ENCODE measurements at regions not wholly inside any gene's neighbourhood (a gene's known extent, or its start where the extent isn't known, plus 50 kb on each side); places are given as distances from the start of the nearest gene placed in this dataset.

- no peaks in the 10 kb centered on the region for H3K27me3 Mint-ChIP-seq (ENCODE audit: low read depth)
- peaks cover 14% of the 10 kb centered on the region for H3K9me3 Mint-ChIP-seq
- no peak overlapping the region for H3K27ac Mint-ChIP-seq
- no peak overlapping the region for H3K4me3 Mint-ChIP-seq
- no peaks in the 10 kb centered on the region for H3K4me1 Mint-ChIP-seq (ENCODE audit: low read depth)
- H3K36me3 Mint-ChIP-seq (ENCODE audit: low read depth) = no peaks in the 10 kb centered on the region
These were observed 1138.7 kb upstream of the PCDH7 start for GRCh38 chr4:29581457-29581856.

GRCh38 chr4:29588617-29589016, 1131.6 kb upstream of the PCDH7 start:
- Mint-ChIP-seq H3K4me3 (no peak overlapping the region), H3K9me3 (peaks cover 16% of the 10 kb centered on the region), H3K4me1 (ENCODE audit: low read depth) (no peaks in the 10 kb centered on the region), H3K27ac (no peak overlapping the region), H3K36me3 (ENCODE audit: low read depth) (no peaks in the 10 kb centered on the region), H3K27me3 (ENCODE audit: low read depth) (no peaks in the 10 kb centered on the region)

GRCh38 chr4:29596228-29596627, 1123.9 kb upstream of the PCDH7 start:
- Mint-ChIP-seq H3K27ac (no peak overlapping the region), H3K4me1 (ENCODE audit: low read depth) (no peaks in the 10 kb centered on the region), H3K27me3 (ENCODE audit: low read depth) (no peaks in the 10 kb centered on the region), H3K36me3 (ENCODE audit: low read depth) (no peaks in the 10 kb centered on the region), H3K4me3 (no peak overlapping the region), H3K9me3 (peaks cover 41% of the 10 kb centered on the region)

GRCh38 chr4:29619168-29619567, 1101.0 kb upstream of the PCDH7 start:
- H3K4me3 Mint-ChIP-seq = no peak overlapping the region
- H3K4me1 Mint-ChIP-seq (ENCODE audit: low read depth) = no peaks in the 10 kb centered on the region
- H3K27me3 Mint-ChIP-seq (ENCODE audit: low read depth) = no peaks in the 10 kb centered on the region
- H3K9me3 Mint-ChIP-seq = peaks cover 3% of the 10 kb centered on the region
- H3K27ac Mint-ChIP-seq = no peak overlapping the region
- H3K36me3 Mint-ChIP-seq (ENCODE audit: low read depth) = no peaks in the 10 kb centered on the region

GRCh38 chr4:29632199-29632598, 1088.0 kb upstream of the PCDH7 start:
- Mint-ChIP-seq H3K27ac (no peak overlapping the region), H3K4me1 (ENCODE audit: low read depth) (no peaks in the 10 kb centered on the region), H3K4me3 (no peak overlapping the region), H3K9me3 (peaks cover 19% of the 10 kb centered on the region), H3K36me3 (ENCODE audit: low read depth) (no peaks in the 10 kb centered on the region), H3K27me3 (ENCODE audit: low read depth) (no peaks in the 10 kb centered on the region)

GRCh38 chr4:29636961-29637360, 1083.2 kb upstream of the PCDH7 start:
- Mint-ChIP-seq H3K9me3 (peaks cover 20% of the 10 kb centered on the region), H3K27ac (no peak overlapping the region), H3K4me3 (no peak overlapping the region), H3K36me3 (ENCODE audit: low read depth) (no peaks in the 10 kb centered on the region), H3K4me1 (ENCODE audit: low read depth) (no peaks in the 10 kb centered on the region), H3K27me3 (ENCODE audit: low read depth) (no peaks in the 10 kb centered on the region)

- Mint-ChIP-seq H3K27ac (no peak overlapping the region), H3K4me1 (ENCODE audit: low read depth) (no peaks in the 10 kb centered on the region), H3K36me3 (ENCODE audit: low read depth) (no peaks in the 10 kb centered on the region), H3K4me3 (no peak overlapping the region), H3K27me3 (ENCODE audit: low read depth) (no peaks in the 10 kb centered on the region), H3K9me3 (no peaks in the 10 kb centered on the region)
These were observed 1066.9 kb upstream of the PCDH7 start for GRCh38 chr4:29653221-29653620.

GRCh38 chr4:29680644-29681043, 1039.5 kb upstream of the PCDH7 start:
- Mint-ChIP-seq H3K4me1 (ENCODE audit: low read depth) (no peaks in the 10 kb centered on the region), H3K27ac (no peak overlapping the region), H3K36me3 (ENCODE audit: low read depth) (no peaks in the 10 kb centered on the region), H3K9me3 (peaks cover 15% of the 10 kb centered on the region), H3K27me3 (ENCODE audit: low read depth) (no peaks in the 10 kb centered on the region), H3K4me3 (no peak overlapping the region)

GRCh38 chr4:29704059-29704458, 1016.1 kb upstream of the PCDH7 start:
- Mint-ChIP-seq H3K27ac (no peak overlapping the region), H3K27me3 (ENCODE audit: low read depth) (no peaks in the 10 kb centered on the region), H3K9me3 (peaks cover 35% of the 10 kb centered on the region), H3K4me3 (no peak overlapping the region), H3K36me3 (ENCODE audit: low read depth) (no peaks in the 10 kb centered on the region), H3K4me1 (ENCODE audit: low read depth) (no peaks in the 10 kb centered on the region)

- no peaks in the 10 kb centered on the region for H3K36me3 Mint-ChIP-seq (ENCODE audit: low read depth)
- peaks cover 24% of the 10 kb centered on the region for H3K9me3 Mint-ChIP-seq
- H3K4me1 Mint-ChIP-seq (ENCODE audit: low read depth) = no peaks in the 10 kb centered on the region
- H3K27me3 Mint-ChIP-seq (ENCODE audit: low read depth) = no peaks in the 10 kb centered on the region
- no peak overlapping the region for H3K4me3 Mint-ChIP-seq
- H3K27ac Mint-ChIP-seq = no peak overlapping the region
These were observed 1011.7 kb upstream of the PCDH7 start for GRCh38 chr4:29708473-29708872.

GRCh38 chr4:29710519-29710918, 1009.6 kb upstream of the PCDH7 start:
- Mint-ChIP-seq H3K27me3 (ENCODE audit: low read depth) (no peaks in the 10 kb centered on the region), H3K4me3 (no peak overlapping the region), H3K27ac (no peak overlapping the region), H3K36me3 (ENCODE audit: low read depth) (no peaks in the 10 kb centered on the region), H3K4me1 (ENCODE audit: low read depth) (no peaks in the 10 kb centered on the region), H3K9me3 (peaks cover 21% of the 10 kb centered on the region)

GRCh38 chr4:29711226-29711625, 1008.9 kb upstream of the PCDH7 start:
- H3K4me1 Mint-ChIP-seq (ENCODE audit: low read depth) = no peaks in the 10 kb centered on the region
- H3K36me3 Mint-ChIP-seq (ENCODE audit: low read depth) = no peaks in the 10 kb centered on the region
- peaks cover 21% of the 10 kb centered on the region for H3K9me3 Mint-ChIP-seq
- no peaks in the 10 kb centered on the region for H3K27me3 Mint-ChIP-seq (ENCODE audit: low read depth)
- no peak overlapping the region for H3K27ac Mint-ChIP-seq
- no peak overlapping the region for H3K4me3 Mint-ChIP-seq

- no peaks in the 10 kb centered on the region for H3K27me3 Mint-ChIP-seq (ENCODE audit: low read depth)
- no peaks in the 10 kb centered on the region for H3K4me1 Mint-ChIP-seq (ENCODE audit: low read depth)
- no peak overlapping the region for H3K4me3 Mint-ChIP-seq
- H3K36me3 Mint-ChIP-seq (ENCODE audit: low read depth) = no peaks in the 10 kb centered on the region
- no peak overlapping the region for H3K27ac Mint-ChIP-seq
- H3K9me3 Mint-ChIP-seq = no peaks in the 10 kb centered on the region
These were observed 1002.7 kb upstream of the PCDH7 start for GRCh38 chr4:29717287-29718057.

GRCh38 chr4:29718136-29718535, 1002.0 kb upstream of the PCDH7 start:
- no peak overlapping the region for H3K27ac Mint-ChIP-seq
- no peaks in the 10 kb centered on the region for H3K9me3 Mint-ChIP-seq
- H3K4me1 Mint-ChIP-seq (ENCODE audit: low read depth) = no peaks in the 10 kb centered on the region
- H3K27me3 Mint-ChIP-seq (ENCODE audit: low read depth) = no peaks in the 10 kb centered on the region
- no peak overlapping the region for H3K4me3 Mint-ChIP-seq
- no peaks in the 10 kb centered on the region for H3K36me3 Mint-ChIP-seq (ENCODE audit: low read depth)

GRCh38 chr4:29722253-29722652, 997.9 kb upstream of the PCDH7 start:
- no peaks in the 10 kb centered on the region for H3K36me3 Mint-ChIP-seq (ENCODE audit: low read depth)
- no peak overlapping the region for H3K4me3 Mint-ChIP-seq
- H3K4me1 Mint-ChIP-seq (ENCODE audit: low read depth) = no peaks in the 10 kb centered on the region
- H3K27ac Mint-ChIP-seq = no peak overlapping the region
- no peaks in the 10 kb centered on the region for H3K27me3 Mint-ChIP-seq (ENCODE audit: low read depth)
- H3K9me3 Mint-ChIP-seq = no peaks in the 10 kb centered on the region

- no peaks in the 10 kb centered on the region for H3K27me3 Mint-ChIP-seq (ENCODE audit: low read depth)
- H3K9me3 Mint-ChIP-seq = peaks cover 5% of the 10 kb centered on the region
- no peaks in the 10 kb centered on the region for H3K4me1 Mint-ChIP-seq (ENCODE audit: low read depth)
- no peak overlapping the region for H3K4me3 Mint-ChIP-seq
- H3K36me3 Mint-ChIP-seq (ENCODE audit: low read depth) = no peaks in the 10 kb centered on the region
- no peak overlapping the region for H3K27ac Mint-ChIP-seq
These were observed 993.2 kb upstream of the PCDH7 start for GRCh38 chr4:29726938-29727337.
